HEK293 (cell line): ENCODE measurements at regions not wholly inside any gene's neighbourhood (a gene's known extent, or its start where the extent isn't known, plus 50 kb on each side); places are given as distances from the start of the nearest gene placed in this dataset.
A peak's percentile ranks its signal among the peaks of the same experiment; 100 is the strongest.
"Not testable (repeated sequence)": the region's sequence is repeated elsewhere in the genome, so short reads cannot be mapped to it uniquely, and the experiment has no call there.

Source experiments
- CTCF ChIA-PET: fragments of 350-600 bp; formaldehyde crosslinking; extraction: SDS; loops from one replicate; lab custom pipeline; 2021; ENCODE audit warnings: antibody characterized with exemption; lab: Yijun Ruan, JAX
- POLR2A ChIA-PET: fragments of 300-600 bp; formaldehyde crosslinking; extraction: SDS; loops from one replicate; lab custom pipeline; 2020; ENCODE audit warnings: antibody characterized with exemption, inconsistent platforms; lab: Yijun Ruan, JAX
- H3K27ac ChIP-seq: fragments of 200-500 bp; sonication (Bioruptor generic); 2 replicates; pipeline ENCODE4 v1.5.1; 2014; ENCODE audit warnings: low read depth, low read length, control low read depth, inconsistent platforms; ENCODE audit errors: extremely low read depth
- H3K36me3 ChIP-seq, 2 experiments: fragments of 200-500 bp in 1 of 2; sonication (Bioruptor generic) in 1 of 2; 1 replicate in 1 of 2; 2 replicates in 1 of 2; pipeline ENCODE4 v1.5.1; 2014 to 2017; ENCODE audit warnings: inconsistent platforms in 2 of 2, low read length in 2 of 2; ENCODE audit not compliant: control insufficient read depth in 2 of 2, insufficient read depth in 1 of 2
- H3K4me1 ChIP-seq: fragments of 200-500 bp; sonication (Bioruptor generic); 2 replicates; pipeline ENCODE4 v1.5.1; 2014; ENCODE audit warnings: mild to moderate bottlenecking, low read length, inconsistent platforms; ENCODE audit not compliant: control insufficient read depth, insufficient read depth
- H3K4me3 ChIP-seq: 2 replicates; pipeline ENCODE4 v1.5.1; 2011; ENCODE audit warnings: low read depth, mild to moderate bottlenecking, control low read depth, low read length, moderate library complexity
- H3K9me3 ChIP-seq: fragments of 200-500 bp; sonication (Bioruptor generic); 2 replicates; pipeline ENCODE4 v1.5.1; 2014; ENCODE audit warnings: low read depth, low read length, inconsistent platforms; ENCODE audit not compliant: control insufficient read depth, insufficient read depth
- SALL2 ChIP-seq: fragments of 450-650 bp; formaldehyde crosslinking; IDR thresholded peaks from 2 replicates; pipeline ENCODE4 v1.5.0; 2017; ENCODE audit warnings: missing biosample characterization, mild to moderate bottlenecking, missing genetic modification characterization, borderline replicate concordance
- SETDB1 ChIP-seq: IDR thresholded peaks from one replicate; pipeline ENCODE4 v1.6.1; 2017; ENCODE audit warnings: mild to moderate bottlenecking, low read length, moderate library complexity, mixed read lengths; ENCODE audit not compliant: insufficient read length
- ZBTB17 ChIP-seq: fragments of 450-650 bp; formaldehyde crosslinking; IDR thresholded peaks from 2 replicates; pipeline ENCODE4 v1.5.1; 2016; ENCODE audit warnings: missing biosample characterization, missing genetic modification characterization
- ZBTB20 ChIP-seq: fragments of 450-650 bp; formaldehyde crosslinking; IDR thresholded peaks from 2 replicates; pipeline ENCODE4 v1.5.1; 2016; ENCODE audit warnings: missing biosample characterization, missing genetic modification characterization
- ZBTB21 ChIP-seq: fragments of 450-650 bp; formaldehyde crosslinking; IDR thresholded peaks from 2 replicates; pipeline ENCODE4 v1.5.1; 2017; ENCODE audit warnings: missing biosample characterization, missing genetic modification characterization
- ZBTB8A ChIP-seq: fragments of 450-650 bp; formaldehyde crosslinking; IDR thresholded peaks from 2 replicates; pipeline ENCODE4 v1.5.1; 2016; ENCODE audit warnings: missing biosample characterization, missing genetic modification characterization
- ZNF138 ChIP-seq: fragments of 450-650 bp; formaldehyde crosslinking; IDR thresholded peaks from 2 replicates; pipeline ENCODE4 v1.5.1; 2016; ENCODE audit warnings: missing biosample characterization, missing genetic modification characterization, borderline replicate concordance
- ZNF184 ChIP-seq: fragments of 450-650 bp; IDR thresholded peaks from 2 replicates; pipeline ENCODE4 v1.5.1; 2018; ENCODE audit warnings: missing biosample characterization, mild to moderate bottlenecking, missing genetic modification characterization
- ZNF202 ChIP-seq: fragments of 450-650 bp; formaldehyde crosslinking; IDR thresholded peaks from 2 replicates; pipeline ENCODE4 v1.5.1; 2016; ENCODE audit warnings: missing biosample characterization, missing genetic modification characterization, borderline replicate concordance
- ZNF292 ChIP-seq: fragments of 450-650 bp; formaldehyde crosslinking; IDR thresholded peaks from 2 replicates; pipeline ENCODE4 v1.5.1; 2016; ENCODE audit warnings: low read depth, missing biosample characterization, missing genetic modification characterization, borderline replicate concordance
- ZNF521 ChIP-seq: fragments of 450-650 bp; formaldehyde crosslinking; IDR thresholded peaks from 2 replicates; pipeline ENCODE4 v1.5.1; 2017; ENCODE audit warnings: missing biosample characterization, mild to moderate bottlenecking, missing genetic modification characterization
- ZNF585B ChIP-seq: fragments of 450-650 bp; formaldehyde crosslinking; IDR thresholded peaks from 2 replicates; pipeline ENCODE4 v1.5.1; 2016; ENCODE audit warnings: missing biosample characterization, missing genetic modification characterization
- ZNF623 ChIP-seq: fragments of 450-650 bp; formaldehyde crosslinking; IDR thresholded peaks from 2 replicates; pipeline ENCODE4 v1.5.1; 2016; ENCODE audit warnings: missing biosample characterization, missing genetic modification characterization
- ZNF76 ChIP-seq: fragments of 450-650 bp; formaldehyde crosslinking; IDR thresholded peaks from 2 replicates; pipeline ENCODE4; 2016; ENCODE audit warnings: low read depth, missing biosample characterization, missing genetic modification characterization, borderline replicate concordance
- TF ChIP-seq, protein P1 (sequence below): fragments of 450-650 bp; formaldehyde crosslinking; optimal IDR thresholded peaks from 2 replicates; pipeline ENCODE3; 2016; ENCODE audit warnings: missing biosample characterization, mild to moderate bottlenecking, missing genetic modification characterization
- TF ChIP-seq, protein P2 (sequence below): fragments of 450-650 bp; formaldehyde crosslinking; IDR thresholded peaks from 2 replicates; pipeline ENCODE4 v1.5.1; 2017; ENCODE audit warnings: missing biosample characterization, missing genetic modification characterization
- TF ChIP-seq, protein P3 (sequence below): fragments of 450-650 bp; formaldehyde crosslinking; IDR thresholded peaks from 2 replicates; pipeline ENCODE4 v1.5.1; 2016; ENCODE audit warnings: missing biosample characterization, missing genetic modification characterization, low read depth
- TF ChIP-seq, protein P4 (sequence below): fragments of 450-650 bp; IDR thresholded peaks from 2 replicates; pipeline ENCODE4 v1.5.1; 2018; ENCODE audit warnings: missing biosample characterization, missing genetic modification characterization

DNA sequence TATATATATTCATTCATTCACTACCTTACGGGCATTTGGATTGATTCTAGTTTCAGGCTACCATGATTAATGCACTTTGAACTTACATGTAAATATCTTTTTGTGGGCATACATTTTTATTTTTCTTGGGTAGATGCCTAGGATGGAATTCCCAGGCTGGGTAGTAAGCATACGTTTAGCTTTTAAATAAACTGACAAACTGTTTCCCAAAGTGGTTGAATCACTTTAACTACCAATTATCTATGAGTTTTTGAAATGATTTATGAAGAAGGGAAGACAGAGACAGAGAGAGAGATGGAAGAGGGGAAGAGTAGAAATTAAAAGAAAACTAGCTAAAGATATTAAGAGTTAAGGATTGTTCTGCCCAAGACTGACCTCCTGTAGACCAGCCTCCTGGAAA lies 612.6 kb downstream of the PSAT1 start (continued):
- TF ChIP-seq, protein P1, sequence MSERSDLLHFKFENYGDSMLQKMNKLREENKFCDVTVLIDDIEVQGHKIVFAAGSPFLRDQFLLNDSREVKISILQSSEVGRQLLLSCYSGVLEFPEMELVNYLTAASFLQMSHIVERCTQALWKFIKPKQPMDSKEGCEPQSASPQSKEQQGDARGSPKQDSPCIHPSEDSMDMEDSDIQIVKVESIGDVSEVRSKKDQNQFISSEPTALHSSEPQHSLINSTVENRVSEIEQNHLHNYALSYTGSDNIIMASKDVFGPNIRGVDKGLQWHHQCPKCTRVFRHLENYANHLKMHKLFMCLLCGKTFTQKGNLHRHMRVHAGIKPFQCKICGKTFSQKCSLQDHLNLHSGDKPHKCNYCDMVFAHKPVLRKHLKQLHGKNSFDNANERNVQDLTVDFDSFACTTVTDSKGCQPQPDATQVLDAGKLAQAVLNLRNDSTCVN = no peak
- TF ChIP-seq ZNF623 (tag by site-specific recombination) (no peak), ZNF184 (tag by site-specific recombination) (no peak), ZNF585B (no peak), ZNF521 (tag by site-specific recombination) (no peak), ZBTB20 (tag by site-specific recombination) (no peak), ZNF292 (tag by site-specific recombination) (no peak)
- TF ChIP-seq, protein P2, sequence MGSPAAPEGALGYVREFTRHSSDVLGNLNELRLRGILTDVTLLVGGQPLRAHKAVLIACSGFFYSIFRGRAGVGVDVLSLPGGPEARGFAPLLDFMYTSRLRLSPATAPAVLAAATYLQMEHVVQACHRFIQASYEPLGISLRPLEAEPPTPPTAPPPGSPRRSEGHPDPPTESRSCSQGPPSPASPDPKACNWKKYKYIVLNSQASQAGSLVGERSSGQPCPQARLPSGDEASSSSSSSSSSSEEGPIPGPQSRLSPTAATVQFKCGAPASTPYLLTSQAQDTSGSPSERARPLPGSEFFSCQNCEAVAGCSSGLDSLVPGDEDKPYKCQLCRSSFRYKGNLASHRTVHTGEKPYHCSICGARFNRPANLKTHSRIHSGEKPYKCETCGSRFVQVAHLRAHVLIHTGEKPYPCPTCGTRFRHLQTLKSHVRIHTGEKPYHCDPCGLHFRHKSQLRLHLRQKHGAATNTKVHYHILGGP (tag by site-specific recombination) = no peak
- TF ChIP-seq, protein P3, sequence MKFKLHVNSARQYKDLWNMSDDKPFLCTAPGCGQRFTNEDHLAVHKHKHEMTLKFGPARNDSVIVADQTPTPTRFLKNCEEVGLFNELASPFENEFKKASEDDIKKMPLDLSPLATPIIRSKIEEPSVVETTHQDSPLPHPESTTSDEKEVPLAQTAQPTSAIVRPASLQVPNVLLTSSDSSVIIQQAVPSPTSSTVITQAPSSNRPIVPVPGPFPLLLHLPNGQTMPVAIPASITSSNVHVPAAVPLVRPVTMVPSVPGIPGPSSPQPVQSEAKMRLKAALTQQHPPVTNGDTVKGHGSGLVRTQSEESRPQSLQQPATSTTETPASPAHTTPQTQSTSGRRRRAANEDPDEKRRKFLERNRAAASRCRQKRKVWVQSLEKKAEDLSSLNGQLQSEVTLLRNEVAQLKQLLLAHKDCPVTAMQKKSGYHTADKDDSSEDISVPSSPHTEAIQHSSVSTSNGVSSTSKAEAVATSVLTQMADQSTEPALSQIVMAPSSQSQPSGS (tag by site-specific recombination) = no peak

DNA sequence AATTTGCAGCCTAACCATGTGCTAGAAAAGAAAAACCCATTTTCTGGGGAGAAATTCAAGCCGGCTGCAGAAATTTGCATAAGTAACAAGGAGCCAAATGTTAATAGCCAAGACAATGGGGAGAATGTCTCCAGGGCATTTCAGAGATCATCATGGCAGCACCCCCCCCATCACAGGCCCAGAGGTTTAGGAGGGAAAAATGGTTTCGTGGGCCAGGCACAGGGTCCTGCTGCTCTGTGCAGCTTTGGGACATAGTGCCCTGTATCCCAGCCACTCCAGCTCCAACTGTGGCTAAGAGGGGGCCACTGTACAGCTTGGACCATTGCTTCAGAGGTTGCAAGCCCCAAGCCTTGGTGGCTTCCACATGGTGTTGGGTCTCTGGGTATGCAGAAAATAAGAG lies 620.0 kb downstream of the PSAT1 start:
- CTCF ChIA-PET, H3K4me3 ChIP-seq, H3K9me3 ChIP-seq, H3K4me1 ChIP-seq, H3K27ac ChIP-seq, H3K36me3 ChIP-seq: not testable (repeated sequence)
- POLR2A ChIA-PET = interaction anchor here (0.6 kb wide), 1 partner anchor 1094 kb away, joined by 3 read pairs; no protein-coding TSS in a partner anchor
- TF ChIP-seq ZNF585B (peak; percentile 78), SETDB1 (peak; percentile 39)

DNA sequence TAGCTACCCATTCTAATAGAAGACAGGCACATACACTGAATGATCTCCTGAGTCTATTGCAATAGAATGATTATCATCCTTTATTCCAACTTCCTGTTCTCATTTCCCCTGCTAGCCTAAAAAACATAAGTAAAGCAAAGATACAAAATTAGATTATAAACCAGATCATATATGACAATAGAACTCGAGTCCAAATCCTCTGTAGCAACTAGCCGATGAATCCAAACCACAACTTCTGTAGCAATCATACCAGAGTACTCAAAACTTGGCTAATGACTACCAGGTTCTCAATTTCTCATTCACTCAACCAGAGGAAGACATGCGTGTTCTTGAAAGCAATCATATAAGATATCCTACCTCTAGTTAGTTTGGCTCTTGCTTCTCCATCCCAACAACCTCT lies 622.1 kb downstream of the PSAT1 start:
- H3K27ac ChIP-seq = no peak overlapping the region
- CTCF ChIA-PET = no interaction called here
- H3K9me3 ChIP-seq = no peaks in the 10 kb centered on the region
- H3K4me1 ChIP-seq = no peaks in the 10 kb centered on the region
- TF ChIP-seq SALL2 (tag by site-specific recombination) = no peak
- no peak for TF ChIP-seq ZNF138 (tag by site-specific recombination)
- no peak for TF ChIP-seq ZBTB17 (tag by site-specific recombination)
- TF ChIP-seq ZBTB21 (tag by site-specific recombination) = no peak
- no peak for TF ChIP-seq ZBTB8A (tag by site-specific recombination)
- no peak for TF ChIP-seq ZNF202 (tag by site-specific recombination)
- TF ChIP-seq, all 188 proteins: peak for 0
- POLR2A ChIA-PET = no interaction called here
- Histone ChIP-seq H3K36me3 (no peaks in the 10 kb centered on the region), H3K4me3 (no peak overlapping the region)

DNA sequence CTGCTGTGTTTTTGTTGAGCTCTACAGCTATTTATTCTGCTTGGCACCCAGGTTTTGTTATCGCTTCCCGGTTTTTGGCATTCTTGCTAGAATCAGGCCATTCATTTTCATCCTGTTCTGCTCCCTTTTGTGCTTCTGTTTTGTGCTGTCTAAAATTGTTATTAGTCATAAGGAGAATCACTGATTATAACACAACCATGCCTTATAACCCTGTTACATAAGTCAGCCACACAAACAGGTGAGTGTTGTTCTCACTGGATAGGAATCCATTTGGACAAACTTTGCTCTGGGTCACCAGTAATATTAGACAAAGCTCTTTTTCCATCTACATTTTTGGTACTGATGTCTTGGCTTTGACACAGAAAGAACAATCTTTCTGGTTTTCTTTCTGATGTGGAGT lies 622.8 kb downstream of the PSAT1 start:
- ChIA-PET POLR2A (interaction anchor here (0.6 kb wide), 1 partner anchor 916 kb away, joined by 3 read pairs; no protein-coding TSS in a partner anchor), CTCF (interaction anchor here (0.7 kb wide), 1 partner anchor 151 kb away, joined by 3 read pairs; no protein-coding TSS in a partner anchor)
- no peaks in the 10 kb centered on the region for H3K36me3 ChIP-seq
- no peaks in the 10 kb centered on the region for H3K9me3 ChIP-seq
- TF ChIP-seq ZNF76 (tag by site-specific recombination) = no peak
- TF ChIP-seq, protein P4, sequence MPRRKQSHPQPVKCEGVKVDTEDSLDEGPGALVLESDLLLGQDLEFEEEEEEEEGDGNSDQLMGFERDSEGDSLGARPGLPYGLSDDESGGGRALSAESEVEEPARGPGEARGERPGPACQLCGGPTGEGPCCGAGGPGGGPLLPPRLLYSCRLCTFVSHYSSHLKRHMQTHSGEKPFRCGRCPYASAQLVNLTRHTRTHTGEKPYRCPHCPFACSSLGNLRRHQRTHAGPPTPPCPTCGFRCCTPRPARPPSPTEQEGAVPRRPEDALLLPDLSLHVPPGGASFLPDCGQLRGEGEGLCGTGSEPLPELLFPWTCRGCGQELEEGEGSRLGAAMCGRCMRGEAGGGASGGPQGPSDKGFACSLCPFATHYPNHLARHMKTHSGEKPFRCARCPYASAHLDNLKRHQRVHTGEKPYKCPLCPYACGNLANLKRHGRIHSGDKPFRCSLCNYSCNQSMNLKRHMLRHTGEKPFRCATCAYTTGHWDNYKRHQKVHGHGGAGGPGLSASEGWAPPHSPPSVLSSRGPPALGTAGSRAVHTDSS = no peak
- TF ChIP-seq, all 188 proteins: peak for 0
- no peak overlapping the region for H3K4me3 ChIP-seq
- no peaks in the 10 kb centered on the region for H3K4me1 ChIP-seq
- H3K27ac ChIP-seq = no peak overlapping the region
